Glutamatergic neuron (in vitro differentiated cells): ENCODE measurements at regions not wholly inside any gene's neighbourhood (a gene's known extent, or its start where the extent isn't known, plus 50 kb on each side); places are given as distances from the start of the nearest gene placed in this dataset.

Source experiments
- DNase-seq: peaks from one replicate; pipeline ENCODE4 v3.0.0; 2022
- H3K27ac Mint-ChIP-seq: one replicate; pipeline ENCODE4 v1.8.0; 2020; ENCODE audit warnings: mild to moderate bottlenecking, mixed read lengths, inconsistent platforms; ENCODE audit not compliant: unreplicated experiment
- H3K27me3 Mint-ChIP-seq: one replicate; pipeline ENCODE4 v1.8.0; 2020; ENCODE audit warnings: mild to moderate bottlenecking, moderate library complexity, mixed read lengths, inconsistent platforms; ENCODE audit not compliant: unreplicated experiment
- H3K36me3 Mint-ChIP-seq: one replicate; pipeline ENCODE4 v1.8.0; 2020; ENCODE audit warnings: mild to moderate bottlenecking, mixed read lengths, inconsistent platforms; ENCODE audit not compliant: unreplicated experiment
- H3K4me1 Mint-ChIP-seq: one replicate; pipeline ENCODE4 v1.8.0; 2020; ENCODE audit warnings: mild to moderate bottlenecking, low read depth, mixed read lengths, inconsistent platforms; ENCODE audit not compliant: unreplicated experiment
- H3K4me3 Mint-ChIP-seq: one replicate; pipeline ENCODE4 v1.8.0; 2020; ENCODE audit warnings: mild to moderate bottlenecking, mixed read lengths, inconsistent platforms; ENCODE audit not compliant: unreplicated experiment
- H3K9me3 Mint-ChIP-seq: one replicate; pipeline ENCODE4 v1.8.0; 2020; ENCODE audit warnings: mild to moderate bottlenecking, moderate library complexity, mixed read lengths, inconsistent platforms; ENCODE audit not compliant: unreplicated experiment
- TF ChIP-seq, protein P1 (sequence below): fragments of 200-600 bp; sonication (generic); IDR thresholded peaks from one replicate; pipeline ENCODE4 v1.5.0; 2021; ENCODE audit not compliant: partially characterized antibody, unreplicated experiment

DNA sequence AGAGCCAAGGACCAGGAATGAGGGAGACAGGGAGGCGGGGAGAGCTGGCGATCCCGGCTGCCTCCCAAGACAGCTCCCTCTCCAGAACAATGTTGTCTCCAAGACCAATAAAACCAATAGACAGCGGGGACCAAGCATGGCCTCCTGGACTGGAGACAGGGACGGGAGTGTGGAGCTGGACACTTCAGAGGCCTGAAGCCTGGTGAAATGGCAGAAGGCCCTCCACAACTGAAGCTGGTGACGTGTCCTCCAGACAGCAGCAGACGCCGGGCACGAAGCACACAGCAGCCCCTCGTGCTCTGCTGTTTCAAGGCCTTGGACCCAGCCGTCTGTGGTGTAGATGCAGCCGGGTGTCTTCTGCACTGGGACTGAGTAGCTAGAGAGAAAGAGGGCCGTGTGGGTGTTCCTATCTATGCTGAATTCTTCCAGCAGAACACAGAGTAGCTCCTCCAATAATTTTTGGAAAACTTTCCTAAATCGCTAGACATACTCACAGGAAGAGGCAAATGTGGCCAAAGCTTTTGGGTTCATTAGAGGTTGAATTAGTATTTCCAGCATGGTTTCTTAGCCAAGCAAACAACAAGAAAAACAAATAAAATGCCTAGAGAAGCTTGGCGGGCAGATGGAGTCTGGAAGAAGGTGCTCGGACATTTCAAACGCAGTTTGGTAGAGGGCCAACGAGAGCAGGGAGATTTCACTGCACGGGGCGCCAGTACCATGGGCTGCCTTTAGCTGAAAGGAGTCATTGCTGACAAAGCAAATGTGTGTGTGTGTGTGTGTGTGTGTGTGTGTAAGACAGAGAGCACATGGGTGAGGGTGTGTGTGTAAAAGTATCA, 570.4 kb downstream of the TCERG1L start:
- Mint-ChIP-seq H3K27me3 (peaks cover 3% of the 10 kb centered on the region), H3K4me3 (no peak overlapping the region), H3K27ac (no peak overlapping the region), H3K36me3 (no peaks in the 10 kb centered on the region), H3K4me1 (no peaks in the 10 kb centered on the region), H3K9me3 (peaks cover 5% of the 10 kb centered on the region)
- TF ChIP-seq, protein P1, sequence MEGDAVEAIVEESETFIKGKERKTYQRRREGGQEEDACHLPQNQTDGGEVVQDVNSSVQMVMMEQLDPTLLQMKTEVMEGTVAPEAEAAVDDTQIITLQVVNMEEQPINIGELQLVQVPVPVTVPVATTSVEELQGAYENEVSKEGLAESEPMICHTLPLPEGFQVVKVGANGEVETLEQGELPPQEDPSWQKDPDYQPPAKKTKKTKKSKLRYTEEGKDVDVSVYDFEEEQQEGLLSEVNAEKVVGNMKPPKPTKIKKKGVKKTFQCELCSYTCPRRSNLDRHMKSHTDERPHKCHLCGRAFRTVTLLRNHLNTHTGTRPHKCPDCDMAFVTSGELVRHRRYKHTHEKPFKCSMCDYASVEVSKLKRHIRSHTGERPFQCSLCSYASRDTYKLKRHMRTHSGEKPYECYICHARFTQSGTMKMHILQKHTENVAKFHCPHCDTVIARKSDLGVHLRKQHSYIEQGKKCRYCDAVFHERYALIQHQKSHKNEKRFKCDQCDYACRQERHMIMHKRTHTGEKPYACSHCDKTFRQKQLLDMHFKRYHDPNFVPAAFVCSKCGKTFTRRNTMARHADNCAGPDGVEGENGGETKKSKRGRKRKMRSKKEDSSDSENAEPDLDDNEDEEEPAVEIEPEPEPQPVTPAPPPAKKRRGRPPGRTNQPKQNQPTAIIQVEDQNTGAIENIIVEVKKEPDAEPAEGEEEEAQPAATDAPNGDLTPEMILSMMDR = no peak
- no peak for DNase-seq

DNA sequence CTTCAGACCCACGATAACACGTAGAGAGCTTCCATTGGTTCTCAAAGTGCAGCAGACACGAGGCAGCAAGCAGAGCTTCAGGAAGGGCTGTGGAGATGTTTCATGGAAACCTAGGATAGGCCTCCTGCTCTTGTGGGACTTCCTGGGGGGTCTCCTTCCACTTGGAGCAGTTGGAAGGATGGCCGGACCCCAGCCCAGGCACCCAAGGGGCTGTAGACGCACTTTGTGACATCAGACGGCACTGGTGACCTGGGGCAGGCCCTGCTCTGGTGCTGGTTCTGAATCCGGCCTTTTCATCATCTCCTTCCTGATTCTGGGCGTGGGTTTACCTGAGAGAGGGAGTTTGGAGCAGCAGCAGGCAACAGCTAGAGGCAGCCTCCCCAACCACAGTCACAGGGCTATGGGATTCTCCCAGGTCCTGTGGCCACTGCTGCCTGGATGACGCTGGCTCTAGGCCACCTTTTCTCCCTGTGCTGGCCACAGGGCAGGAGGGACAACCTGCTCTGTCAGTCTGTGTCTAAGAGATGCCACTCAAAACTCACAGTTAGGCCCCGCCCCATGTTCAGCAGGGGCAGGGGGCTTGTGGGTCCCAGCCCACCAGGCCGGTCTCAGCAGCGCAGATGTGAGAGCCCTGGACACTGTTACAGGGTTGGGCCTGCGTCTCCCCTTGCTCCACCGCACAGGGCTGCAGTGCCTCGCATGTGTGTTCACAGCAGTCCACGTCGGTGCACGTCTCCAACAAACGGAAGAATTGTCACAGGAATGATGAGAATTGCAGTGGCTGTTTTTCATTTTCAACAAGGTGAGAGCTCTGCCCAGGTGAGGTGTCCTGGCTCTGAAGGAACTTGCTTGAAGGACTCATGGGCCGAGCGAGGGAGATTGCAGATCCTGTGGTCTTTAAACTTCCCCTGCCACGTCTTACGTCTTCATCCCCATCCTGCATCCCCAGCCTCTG, 569.3 kb downstream of the TCERG1L start:
- Mint-ChIP-seq H3K4me1 (no peaks in the 10 kb centered on the region), H3K36me3 (no peaks in the 10 kb centered on the region), H3K4me3 (no peak overlapping the region), H3K27ac (no peak overlapping the region), H3K9me3 (peaks cover 4% of the 10 kb centered on the region), H3K27me3 (no peaks in the 10 kb centered on the region)
- TF ChIP-seq, protein P1 = no peak
- no peak for DNase-seq

DNA sequence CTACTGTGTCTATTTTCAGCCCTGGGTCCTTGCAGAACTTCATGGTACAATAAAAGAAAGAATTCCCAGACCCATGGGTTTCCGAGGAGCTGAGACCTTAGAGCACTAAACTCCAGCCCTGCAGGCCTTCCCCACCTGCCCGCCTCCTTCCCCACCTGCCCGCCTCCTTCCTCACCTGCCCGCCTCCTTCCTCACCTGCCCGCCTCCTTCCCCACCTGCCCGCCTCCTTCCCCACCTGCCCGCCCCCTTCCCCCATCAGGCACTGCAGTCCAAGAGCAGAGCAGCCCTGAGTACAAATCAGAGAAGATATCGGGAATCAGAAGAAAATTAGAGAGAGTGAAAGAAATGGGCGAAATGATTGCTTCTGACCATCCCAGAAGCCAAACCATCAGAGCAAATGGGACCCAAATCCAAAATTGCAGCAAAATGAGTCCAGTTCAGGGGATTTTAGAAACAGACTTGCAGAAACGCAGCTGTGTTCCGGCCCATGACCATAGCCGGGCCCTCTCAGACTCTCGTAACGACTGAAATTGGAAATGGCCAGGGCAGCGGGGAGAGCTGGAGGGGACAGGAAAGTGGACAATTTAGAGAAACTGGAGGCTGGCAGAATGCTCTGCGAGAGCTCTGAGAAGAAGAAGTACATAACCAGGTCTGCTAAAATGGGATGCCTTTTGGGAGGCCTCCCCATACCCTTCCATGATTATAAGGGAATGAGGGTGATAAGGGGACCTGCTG, 568.4 kb downstream of the TCERG1L start:
- TF ChIP-seq, protein P1 = no peak
- H3K4me1 Mint-ChIP-seq = no peaks in the 10 kb centered on the region
- DNase-seq = no peak
- H3K27me3 Mint-ChIP-seq = no peaks in the 10 kb centered on the region
- peaks cover 7% of the 10 kb centered on the region for H3K36me3 Mint-ChIP-seq
- H3K9me3 Mint-ChIP-seq = peaks cover 5% of the 10 kb centered on the region
- no peak overlapping the region for H3K27ac Mint-ChIP-seq
- H3K4me3 Mint-ChIP-seq = no peak overlapping the region

DNA sequence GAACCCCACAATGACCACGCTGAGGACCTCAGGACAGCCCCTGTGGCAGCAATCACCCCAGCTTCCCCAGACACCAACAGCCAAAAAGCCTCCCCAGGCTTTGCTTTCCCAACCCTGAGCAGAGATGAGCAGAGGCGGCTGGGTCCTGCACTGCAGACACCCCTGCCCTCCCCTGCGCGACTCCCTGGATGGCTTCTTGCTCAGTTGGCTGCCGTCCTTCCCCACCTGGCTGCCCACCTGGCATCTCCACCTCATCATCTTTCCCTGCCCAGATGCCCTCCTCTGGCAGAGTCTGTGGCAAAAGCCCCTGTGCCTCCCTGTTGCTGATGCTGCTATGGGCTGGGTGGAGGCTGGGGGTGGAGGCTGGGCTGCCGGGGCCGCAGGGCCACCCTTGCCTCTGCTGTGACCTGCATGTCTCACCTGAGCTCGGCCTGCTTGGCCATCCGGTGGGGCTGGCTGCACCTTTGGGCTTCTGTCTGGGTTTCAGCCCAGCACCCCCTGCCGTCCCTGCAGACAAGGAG, 567.7 kb downstream of the TCERG1L start:
- Mint-ChIP-seq H3K36me3 (peaks cover 9% of the 10 kb centered on the region), H3K9me3 (peaks cover 5% of the 10 kb centered on the region), H3K27me3 (no peaks in the 10 kb centered on the region), H3K4me3 (no peak overlapping the region), H3K4me1 (no peaks in the 10 kb centered on the region), H3K27ac (no peak overlapping the region)
- DNase-seq = no peak
- TF ChIP-seq, protein P1 = no peak
